GM23338 (cell line): ENCODE measurements at regions not wholly inside any gene's neighbourhood (a gene's known extent, or its start where the extent isn't known, plus 50 kb on each side); places are given as distances from the start of the nearest gene placed in this dataset.

Source experiments
- ATAC-seq: fragments of 200-7000 bp; cut with Tn5 transposase; 3 replicates; pipeline ENCODE4 v1.9.1; 2020
- DNase-seq: peaks from one replicate; pipeline ENCODE4 v3.0.0-alpha.2; 2015; ENCODE audit warnings: low spot score
- H2AFZ ChIP-seq: fragments of 200-600 bp; sonication (generic); 2 replicates; pipeline ENCODE4 v1.8.0; 2016; ENCODE audit warnings: antibody characterized with exemption, mild to moderate bottlenecking, moderate library complexity
- H3F3A ChIP-seq: fragments of 200-600 bp; sonication (generic); replicated peaks from 2 replicates; pipeline ENCODE4 v1.8.0; 2017; ENCODE audit warnings: antibody characterized with exemption, mixed run types, low read depth
- H3K27ac ChIP-seq: fragments of 200-600 bp; sonication (generic); 2 replicates; pipeline ENCODE4 v1.6.1; 2016; ENCODE audit warnings: low read depth
- H3K27me3 ChIP-seq: fragments of 200-600 bp; sonication (generic); 2 replicates; pipeline ENCODE4 v1.8.0; 2016; ENCODE audit warnings: mild to moderate bottlenecking, mixed run types, moderate library complexity; ENCODE audit not compliant: insufficient read depth
- H3K36me3 ChIP-seq: fragments of 200-600 bp; sonication (generic); 2 replicates; pipeline ENCODE4 v1.8.0; 2016; ENCODE audit warnings: mild to moderate bottlenecking; ENCODE audit not compliant: insufficient read depth
- H3K4me1 ChIP-seq: fragments of 200-600 bp; sonication (generic); 2 replicates; pipeline ENCODE4 v1.8.0; 2016; ENCODE audit warnings: mild to moderate bottlenecking, moderate library complexity; ENCODE audit not compliant: insufficient read depth
- H3K4me2 ChIP-seq: fragments of 200-600 bp; sonication (generic); 2 replicates; pipeline ENCODE4 v1.7.1; 2017; ENCODE audit warnings: mixed run types
- H3K4me3 ChIP-seq: fragments of 200-600 bp; sonication (generic); 2 replicates; pipeline ENCODE4 v1.6.1; 2016; ENCODE audit warnings: mixed run types
- H3K79me2 ChIP-seq: fragments of 200-600 bp; sonication (generic); replicated peaks from 2 replicates; pipeline ENCODE4 v1.8.0; 2017; ENCODE audit warnings: mild to moderate bottlenecking; ENCODE audit not compliant: insufficient read depth
- H3K9me2 ChIP-seq: fragments of 200-600 bp; sonication (generic); 2 replicates; pipeline ENCODE4 v1.8.0; 2017; ENCODE audit not compliant: insufficient read depth
- H4K20me1 ChIP-seq: fragments of 200-600 bp; sonication (generic); replicated peaks from 2 replicates; pipeline ENCODE4 v1.8.0; 2017; ENCODE audit warnings: mild to moderate bottlenecking; ENCODE audit not compliant: insufficient read depth
- H3K27ac Mint-ChIP-seq: 2 replicates; pipeline ENCODE4 v1.8.0; 2020; ENCODE audit warnings: inconsistent platforms, mild to moderate bottlenecking, moderate library complexity, mixed read lengths
- H3K27me3 Mint-ChIP-seq: 3 replicates; pipeline ENCODE4 v1.8.0; 2022; ENCODE audit warnings: low read depth, mild to moderate bottlenecking, moderate library complexity, mixed read lengths, inconsistent platforms; ENCODE audit not compliant: insufficient read depth, poor library complexity
- H3K36me3 Mint-ChIP-seq: 3 replicates; pipeline ENCODE4 v1.8.0; 2021; ENCODE audit warnings: low read depth, mild to moderate bottlenecking, inconsistent platforms, moderate library complexity, mixed read lengths
- H3K4me1 Mint-ChIP-seq: 3 replicates; pipeline ENCODE4 v1.8.0; 2020; ENCODE audit warnings: mild to moderate bottlenecking, inconsistent platforms, mixed read lengths
- H3K4me3 Mint-ChIP-seq: 3 replicates; pipeline ENCODE4 v1.8.0; 2021; ENCODE audit warnings: moderate library complexity, mild to moderate bottlenecking, inconsistent platforms, mixed read lengths
- H3K9me3 Mint-ChIP-seq: 3 replicates; pipeline ENCODE4 v1.8.0; 2020; ENCODE audit warnings: moderate library complexity, mild to moderate bottlenecking, inconsistent platforms, mixed read lengths
- CREB1 ChIP-seq: fragments of 250-450 bp; sonication (Bioruptor Pico); IDR thresholded peaks from 2 replicates; pipeline ENCODE4 v1.5.0; 2020; ENCODE audit warnings: low read depth, mild to moderate bottlenecking, moderate library complexity
- EZH2 ChIP-seq: fragments of 200-600 bp; sonication (generic); IDR thresholded peaks from one replicate; pipeline ENCODE4 v1.8.0; 2017; ENCODE audit warnings: antibody characterized with exemption, mild to moderate bottlenecking, low read depth; ENCODE audit not compliant: unreplicated experiment
- EZH2phosphoT487 ChIP-seq: fragments of 200-600 bp; sonication (generic); IDR thresholded peaks from one replicate; pipeline ENCODE4 v1.8.1; 2018; ENCODE audit warnings: antibody characterized with exemption; ENCODE audit not compliant: unreplicated experiment
- JUNB ChIP-seq: IDR thresholded peaks from one replicate; pipeline ENCODE4 v1.6.1; 2016; ENCODE audit warnings: antibody characterized with exemption; ENCODE audit not compliant: unreplicated experiment
- NANOG ChIP-seq: IDR thresholded peaks from 2 replicates; pipeline ENCODE4 v1.6.1; 2016; ENCODE audit warnings: antibody characterized with exemption, borderline replicate concordance
- POLR2AphosphoS5 ChIP-seq: IDR thresholded peaks from 2 replicates; pipeline ENCODE4 v1.6.1; 2016; ENCODE audit warnings: antibody characterized with exemption, low read depth
- STAT1 ChIP-seq: IDR thresholded peaks from one replicate; pipeline ENCODE4 v1.6.1; 2016; ENCODE audit warnings: antibody characterized with exemption; ENCODE audit not compliant: unreplicated experiment
- ZNF114 ChIP-seq: fragments of 250-450 bp; sonication (Bioruptor Pico); IDR thresholded peaks from 2 replicates; pipeline ENCODE4 v1.5.0; 2020; ENCODE audit warnings: mild to moderate bottlenecking, moderate library complexity
- ZNF331 ChIP-seq: fragments of 250-450 bp; sonication (Bioruptor Pico); IDR thresholded peaks from 2 replicates; pipeline ENCODE4 v1.5.0; 2020; ENCODE audit warnings: low read depth, mild to moderate bottlenecking, moderate library complexity
- TF ChIP-seq, protein P1 (sequence below): IDR thresholded peaks from one replicate; pipeline ENCODE4 v1.6.1; 2018; ENCODE audit warnings: antibody characterized with exemption; ENCODE audit not compliant: unreplicated experiment
- TF ChIP-seq, protein P2 (sequence below): IDR thresholded peaks from 2 replicates; pipeline ENCODE4 v1.6.1; 2016; ENCODE audit warnings: antibody characterized with exemption
- TF ChIP-seq, protein P3 (sequence below), 2 experiments: fragments of 200-600 bp in 1 of 2; sonication (generic) in 1 of 2; conservative IDR thresholded peaks; 2 replicates each; pipeline versions ENCODE4 v1.5.1 to v1.6.1; 2016 to 2017; ENCODE audit warnings: antibody characterized with exemption in 2 of 2, low read depth in 2 of 2, mild to moderate bottlenecking in 2 of 2, moderate library complexity in 1 of 2
- TF ChIP-seq, protein P4 (sequence below): fragments of 250-450 bp; sonication (Bioruptor Pico); IDR thresholded peaks from 2 replicates; pipeline ENCODE4 v1.5.0; 2020; ENCODE audit warnings: mild to moderate bottlenecking, moderate library complexity

DNA sequence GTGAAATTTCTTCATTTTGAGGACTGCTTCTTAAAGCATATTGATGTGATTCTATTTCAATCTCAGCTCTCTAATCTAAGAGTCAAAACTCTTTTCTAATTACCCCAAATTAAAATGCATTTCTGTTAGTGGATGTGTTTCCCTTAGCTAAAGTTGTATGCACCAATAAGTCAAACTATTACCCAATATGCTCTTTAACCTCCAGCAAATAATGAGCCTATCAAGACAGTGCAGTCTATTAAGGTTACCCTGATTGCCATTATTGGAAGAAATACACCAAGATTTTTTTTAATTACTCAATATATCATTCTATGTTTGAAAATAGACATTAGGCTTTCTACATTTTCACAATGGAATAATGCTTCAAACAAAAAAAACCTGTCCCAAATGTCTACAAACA is 310.0 kb downstream of the BTG1 start:
- no peak overlapping the region for H3K27ac Mint-ChIP-seq
- ATAC-seq (no peak), DNase-seq (no peak)
- Histone ChIP-seq H3K27me3 (no peaks in the 10 kb centered on the region), H2AFZ (no peak overlapping the region), H3K4me2 (no peak overlapping the region), H3K27ac (no peak overlapping the region), H4K20me1 (no peaks in the 10 kb centered on the region), H3F3A (no peaks in the 10 kb centered on the region), H3K4me3 (no peak overlapping the region), H3K9me2 (peaks cover 15% of the 10 kb centered on the region; the same call in 1 of the 2 replicates), H3K36me3 (no peaks in the 10 kb centered on the region), H3K4me1 (no peaks in the 10 kb centered on the region), H3K79me2 (no peaks in the 10 kb centered on the region)
- H3K4me3 Mint-ChIP-seq, result no peak overlapping the region
- no peaks in the 10 kb centered on the region for H3K4me1 Mint-ChIP-seq
- no peak for TF ChIP-seq ZNF114 (CRISPR knock-in tag)
- TF ChIP-seq, protein P1, sequence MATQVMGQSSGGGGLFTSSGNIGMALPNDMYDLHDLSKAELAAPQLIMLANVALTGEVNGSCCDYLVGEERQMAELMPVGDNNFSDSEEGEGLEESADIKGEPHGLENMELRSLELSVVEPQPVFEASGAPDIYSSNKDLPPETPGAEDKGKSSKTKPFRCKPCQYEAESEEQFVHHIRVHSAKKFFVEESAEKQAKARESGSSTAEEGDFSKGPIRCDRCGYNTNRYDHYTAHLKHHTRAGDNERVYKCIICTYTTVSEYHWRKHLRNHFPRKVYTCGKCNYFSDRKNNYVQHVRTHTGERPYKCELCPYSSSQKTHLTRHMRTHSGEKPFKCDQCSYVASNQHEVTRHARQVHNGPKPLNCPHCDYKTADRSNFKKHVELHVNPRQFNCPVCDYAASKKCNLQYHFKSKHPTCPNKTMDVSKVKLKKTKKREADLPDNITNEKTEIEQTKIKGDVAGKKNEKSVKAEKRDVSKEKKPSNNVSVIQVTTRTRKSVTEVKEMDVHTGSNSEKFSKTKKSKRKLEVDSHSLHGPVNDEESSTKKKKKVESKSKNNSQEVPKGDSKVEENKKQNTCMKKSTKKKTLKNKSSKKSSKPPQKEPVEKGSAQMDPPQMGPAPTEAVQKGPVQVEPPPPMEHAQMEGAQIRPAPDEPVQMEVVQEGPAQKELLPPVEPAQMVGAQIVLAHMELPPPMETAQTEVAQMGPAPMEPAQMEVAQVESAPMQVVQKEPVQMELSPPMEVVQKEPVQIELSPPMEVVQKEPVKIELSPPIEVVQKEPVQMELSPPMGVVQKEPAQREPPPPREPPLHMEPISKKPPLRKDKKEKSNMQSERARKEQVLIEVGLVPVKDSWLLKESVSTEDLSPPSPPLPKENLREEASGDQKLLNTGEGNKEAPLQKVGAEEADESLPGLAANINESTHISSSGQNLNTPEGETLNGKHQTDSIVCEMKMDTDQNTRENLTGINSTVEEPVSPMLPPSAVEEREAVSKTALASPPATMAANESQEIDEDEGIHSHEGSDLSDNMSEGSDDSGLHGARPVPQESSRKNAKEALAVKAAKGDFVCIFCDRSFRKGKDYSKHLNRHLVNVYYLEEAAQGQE, result no peak
- no peak for TF ChIP-seq JUNB
- TF ChIP-seq, protein P2, sequence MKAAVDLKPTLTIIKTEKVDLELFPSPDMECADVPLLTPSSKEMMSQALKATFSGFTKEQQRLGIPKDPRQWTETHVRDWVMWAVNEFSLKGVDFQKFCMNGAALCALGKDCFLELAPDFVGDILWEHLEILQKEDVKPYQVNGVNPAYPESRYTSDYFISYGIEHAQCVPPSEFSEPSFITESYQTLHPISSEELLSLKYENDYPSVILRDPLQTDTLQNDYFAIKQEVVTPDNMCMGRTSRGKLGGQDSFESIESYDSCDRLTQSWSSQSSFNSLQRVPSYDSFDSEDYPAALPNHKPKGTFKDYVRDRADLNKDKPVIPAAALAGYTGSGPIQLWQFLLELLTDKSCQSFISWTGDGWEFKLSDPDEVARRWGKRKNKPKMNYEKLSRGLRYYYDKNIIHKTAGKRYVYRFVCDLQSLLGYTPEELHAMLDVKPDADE, result no peak
- TF ChIP-seq NANOG, result no peak
- TF ChIP-seq EZH2phosphoT487, result no peak
- no peak for TF ChIP-seq STAT1
- TF ChIP-seq EZH2, result no peak
- TF ChIP-seq, protein P3, sequence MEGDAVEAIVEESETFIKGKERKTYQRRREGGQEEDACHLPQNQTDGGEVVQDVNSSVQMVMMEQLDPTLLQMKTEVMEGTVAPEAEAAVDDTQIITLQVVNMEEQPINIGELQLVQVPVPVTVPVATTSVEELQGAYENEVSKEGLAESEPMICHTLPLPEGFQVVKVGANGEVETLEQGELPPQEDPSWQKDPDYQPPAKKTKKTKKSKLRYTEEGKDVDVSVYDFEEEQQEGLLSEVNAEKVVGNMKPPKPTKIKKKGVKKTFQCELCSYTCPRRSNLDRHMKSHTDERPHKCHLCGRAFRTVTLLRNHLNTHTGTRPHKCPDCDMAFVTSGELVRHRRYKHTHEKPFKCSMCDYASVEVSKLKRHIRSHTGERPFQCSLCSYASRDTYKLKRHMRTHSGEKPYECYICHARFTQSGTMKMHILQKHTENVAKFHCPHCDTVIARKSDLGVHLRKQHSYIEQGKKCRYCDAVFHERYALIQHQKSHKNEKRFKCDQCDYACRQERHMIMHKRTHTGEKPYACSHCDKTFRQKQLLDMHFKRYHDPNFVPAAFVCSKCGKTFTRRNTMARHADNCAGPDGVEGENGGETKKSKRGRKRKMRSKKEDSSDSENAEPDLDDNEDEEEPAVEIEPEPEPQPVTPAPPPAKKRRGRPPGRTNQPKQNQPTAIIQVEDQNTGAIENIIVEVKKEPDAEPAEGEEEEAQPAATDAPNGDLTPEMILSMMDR (conservative IDR thresholded peaks at IDR 0.05; ENCODE audit: low read depth in 2 of 2), result no peak
- no peak for TF ChIP-seq CREB1
- TF ChIP-seq, protein P4, sequence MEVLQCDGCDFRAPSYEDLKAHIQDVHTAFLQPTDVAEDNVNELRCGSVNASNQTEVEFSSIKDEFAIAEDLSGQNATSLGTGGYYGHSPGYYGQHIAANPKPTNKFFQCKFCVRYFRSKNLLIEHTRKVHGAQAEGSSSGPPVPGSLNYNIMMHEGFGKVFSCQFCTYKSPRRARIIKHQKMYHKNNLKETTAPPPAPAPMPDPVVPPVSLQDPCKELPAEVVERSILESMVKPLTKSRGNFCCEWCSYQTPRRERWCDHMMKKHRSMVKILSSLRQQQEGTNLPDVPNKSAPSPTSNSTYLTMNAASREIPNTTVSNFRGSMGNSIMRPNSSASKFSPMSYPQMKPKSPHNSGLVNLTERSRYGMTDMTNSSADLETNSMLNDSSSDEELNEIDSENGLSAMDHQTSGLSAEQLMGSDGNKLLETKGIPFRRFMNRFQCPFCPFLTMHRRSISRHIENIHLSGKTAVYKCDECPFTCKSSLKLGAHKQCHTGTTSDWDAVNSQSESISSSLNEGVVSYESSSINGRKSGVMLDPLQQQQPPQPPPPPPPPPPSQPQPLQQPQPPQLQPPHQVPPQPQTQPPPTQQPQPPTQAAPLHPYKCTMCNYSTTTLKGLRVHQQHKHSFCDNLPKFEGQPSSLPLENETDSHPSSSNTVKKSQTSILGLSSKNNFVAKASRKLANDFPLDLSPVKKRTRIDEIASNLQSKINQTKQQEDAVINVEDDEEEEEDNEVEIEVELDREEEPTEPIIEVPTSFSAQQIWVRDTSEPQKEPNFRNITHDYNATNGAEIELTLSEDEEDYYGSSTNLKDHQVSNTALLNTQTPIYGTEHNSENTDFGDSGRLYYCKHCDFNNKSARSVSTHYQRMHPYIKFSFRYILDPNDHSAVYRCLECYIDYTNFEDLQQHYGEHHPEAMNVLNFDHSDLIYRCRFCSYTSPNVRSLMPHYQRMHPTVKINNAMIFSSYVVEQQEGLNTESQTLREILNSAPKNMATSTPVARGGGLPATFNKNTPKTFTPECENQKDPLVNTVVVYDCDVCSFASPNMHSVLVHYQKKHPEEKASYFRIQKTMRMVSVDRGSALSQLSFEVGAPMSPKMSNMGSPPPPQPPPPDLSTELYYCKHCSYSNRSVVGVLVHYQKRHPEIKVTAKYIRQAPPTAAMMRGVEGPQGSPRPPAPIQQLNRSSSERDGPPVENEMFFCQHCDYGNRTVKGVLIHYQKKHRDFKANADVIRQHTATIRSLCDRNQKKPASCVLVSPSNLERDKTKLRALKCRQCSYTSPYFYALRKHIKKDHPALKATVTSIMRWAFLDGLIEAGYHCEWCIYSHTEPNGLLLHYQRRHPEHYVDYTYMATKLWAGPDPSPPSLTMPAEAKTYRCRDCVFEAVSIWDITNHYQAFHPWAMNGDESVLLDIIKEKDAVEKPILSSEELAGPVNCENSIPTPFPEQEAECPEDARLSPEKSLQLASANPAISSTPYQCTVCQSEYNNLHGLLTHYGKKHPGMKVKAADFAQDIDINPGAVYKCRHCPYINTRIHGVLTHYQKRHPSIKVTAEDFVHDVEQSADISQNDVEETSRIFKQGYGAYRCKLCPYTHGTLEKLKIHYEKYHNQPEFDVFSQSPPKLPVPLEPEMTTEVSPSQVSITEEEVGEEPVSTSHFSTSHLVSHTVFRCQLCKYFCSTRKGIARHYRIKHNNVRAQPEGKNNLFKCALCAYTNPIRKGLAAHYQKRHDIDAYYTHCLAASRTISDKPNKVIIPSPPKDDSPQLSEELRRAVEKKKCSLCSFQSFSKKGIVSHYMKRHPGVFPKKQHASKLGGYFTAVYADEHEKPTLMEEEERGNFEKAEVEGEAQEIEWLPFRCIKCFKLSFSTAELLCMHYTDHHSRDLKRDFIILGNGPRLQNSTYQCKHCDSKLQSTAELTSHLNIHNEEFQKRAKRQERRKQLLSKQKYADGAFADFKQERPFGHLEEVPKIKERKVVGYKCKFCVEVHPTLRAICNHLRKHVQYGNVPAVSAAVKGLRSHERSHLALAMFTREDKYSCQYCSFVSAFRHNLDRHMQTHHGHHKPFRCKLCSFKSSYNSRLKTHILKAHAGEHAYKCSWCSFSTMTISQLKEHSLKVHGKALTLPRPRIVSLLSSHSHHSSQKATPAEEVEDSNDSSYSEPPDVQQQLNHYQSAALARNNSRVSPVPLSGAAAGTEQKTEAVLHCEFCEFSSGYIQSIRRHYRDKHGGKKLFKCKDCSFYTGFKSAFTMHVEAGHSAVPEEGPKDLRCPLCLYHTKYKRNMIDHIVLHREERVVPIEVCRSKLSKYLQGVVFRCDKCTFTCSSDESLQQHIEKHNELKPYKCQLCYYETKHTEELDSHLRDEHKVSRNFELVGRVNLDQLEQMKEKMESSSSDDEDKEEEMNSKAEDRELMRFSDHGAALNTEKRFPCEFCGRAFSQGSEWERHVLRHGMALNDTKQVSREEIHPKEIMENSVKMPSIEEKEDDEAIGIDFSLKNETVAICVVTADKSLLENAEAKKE (CRISPR knock-in tag), result no peak
- no peak for TF ChIP-seq POLR2AphosphoS5
- no peak for TF ChIP-seq ZNF331 (CRISPR knock-in tag)
- H3K9me3 Mint-ChIP-seq, result no peaks in the 10 kb centered on the region
- H3K36me3 Mint-ChIP-seq, result no peaks in the 10 kb centered on the region
- peaks cover 2% of the 10 kb centered on the region for H3K27me3 Mint-ChIP-seq
